GM19395 (cell line): ENCODE measurements at regions not wholly inside any gene's neighbourhood (a gene's known extent, or its start where the extent isn't known, plus 50 kb on each side); places are given as distances from the start of the nearest gene placed in this dataset.
"Not testable (repeated sequence)": the region's sequence is repeated elsewhere in the genome, so short reads cannot be mapped to it uniquely, and the experiment has no call there.

ENCODE experiments used
- ATAC-seq: cut with Tn5 transposase; IDR thresholded peaks from one replicate; pipeline ENCODE4 v1.9.1; 2021; ENCODE audit warnings: mild to moderate bottlenecking, moderate library complexity; ENCODE audit not compliant: unreplicated experiment

DNA sequence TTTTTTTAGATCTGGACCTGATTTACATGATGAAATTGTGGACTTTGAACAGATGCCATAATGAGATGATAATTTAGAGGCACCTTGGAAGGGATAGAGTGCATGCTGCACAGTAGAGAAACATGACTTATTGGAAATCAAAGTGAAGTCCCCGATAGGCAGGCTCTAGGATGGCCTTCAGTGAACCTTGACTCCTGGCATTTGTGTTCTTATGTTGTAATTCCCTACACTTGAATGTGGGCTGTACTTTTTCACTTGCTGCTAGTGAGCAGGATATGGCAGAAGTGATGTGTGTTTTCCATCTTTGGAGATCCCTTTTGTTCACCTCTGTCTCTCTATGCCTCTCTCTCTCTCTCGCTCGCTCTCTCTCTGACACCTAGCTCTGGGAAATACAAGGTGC lies 1614.6 kb downstream of the PCDH9 start:
- no peak for ATAC-seq

GRCh38 chr13:65613004-65613403 lies 1617.1 kb downstream of the PCDH9 start:
- peak; percentile 56 for ATAC-seq

DNA sequence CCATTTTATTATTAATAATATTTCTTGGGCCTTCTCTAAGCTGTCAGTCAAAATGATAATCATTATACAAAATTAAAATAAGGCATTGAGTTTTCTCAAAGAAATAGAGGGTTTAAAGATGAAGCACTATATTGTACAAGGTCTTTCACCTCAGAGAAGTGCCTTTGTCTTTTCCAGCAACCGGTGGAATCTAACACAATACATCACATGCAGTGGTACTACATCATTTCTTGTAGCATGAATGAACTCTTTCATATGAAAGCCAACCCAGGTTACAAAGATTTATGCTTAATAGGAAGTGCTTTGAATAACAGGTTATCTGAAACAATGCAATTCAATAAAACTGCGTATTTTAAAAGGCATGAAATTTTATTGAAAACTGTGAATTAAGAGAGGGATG lies 1620.8 kb downstream of the PCDH9 start:
- no peak for ATAC-seq

DNA sequence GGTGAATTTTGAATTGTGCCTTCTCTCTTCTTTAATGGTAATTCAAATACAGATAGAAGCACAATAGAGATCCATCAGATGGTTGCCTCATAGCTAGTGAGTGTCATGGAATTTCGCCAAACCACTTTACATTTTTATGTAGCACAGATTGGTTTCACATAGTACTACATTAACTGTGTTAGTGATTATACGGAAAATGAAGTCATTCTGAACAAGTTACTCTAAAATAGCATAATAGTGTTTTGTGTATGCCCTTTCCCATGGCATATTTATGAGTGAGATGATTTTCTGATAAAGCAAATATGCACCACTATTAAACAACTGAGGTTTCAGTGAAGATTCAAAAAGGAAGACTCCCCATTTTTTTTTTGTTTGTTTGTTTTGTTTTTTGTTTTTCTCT lies 1623.5 kb downstream of the PCDH9 start:
- no peak for ATAC-seq

GRCh38 chr13:65605396-65605795 lies 1624.7 kb downstream of the PCDH9 start:
- ATAC-seq: no peak

DNA sequence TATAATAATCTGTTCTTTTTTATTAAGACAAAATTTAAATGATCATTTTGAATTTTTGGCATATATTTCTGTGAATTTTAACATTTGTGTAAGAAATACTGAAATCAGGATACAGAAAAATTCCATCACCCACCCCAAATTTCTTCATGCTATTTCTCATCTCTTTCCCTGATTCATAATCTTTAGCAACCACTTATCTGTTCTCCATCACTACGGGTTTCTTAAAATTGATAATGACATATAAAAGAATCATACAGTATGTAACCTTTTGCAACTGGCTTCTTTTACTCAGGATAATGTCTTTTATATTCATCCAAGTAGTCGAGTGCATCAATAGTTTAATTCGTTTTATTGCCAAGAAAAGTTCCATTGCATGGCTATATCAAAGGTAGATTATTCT lies 1627.0 kb downstream of the PCDH9 start:
- no peak for ATAC-seq

DNA sequence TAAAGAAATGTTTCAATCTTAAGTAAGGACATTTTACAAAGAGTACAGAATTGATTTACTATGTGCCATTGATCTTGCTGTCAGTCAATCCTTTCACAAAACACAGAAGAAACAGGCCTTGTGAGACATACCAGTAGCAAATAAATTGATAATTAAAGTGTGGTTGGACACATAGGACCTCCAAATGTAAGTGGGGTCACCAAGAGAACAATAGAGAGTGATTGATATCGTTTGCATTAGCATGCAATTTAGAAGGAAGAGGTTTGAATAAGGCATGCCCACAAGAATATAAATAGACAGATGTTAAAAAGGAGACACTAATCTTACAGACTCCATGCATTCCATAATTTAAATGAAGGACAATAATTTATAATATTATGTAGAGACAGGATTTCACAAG lies 1628.3 kb downstream of the PCDH9 start:
- no peak for ATAC-seq

- ATAC-seq: no peak
Observed at GRCh38 chr13:65600702-65601101, 1629.4 kb downstream of the PCDH9 start.

- no peak for ATAC-seq
Observed at GRCh38 chr13:65597839-65598818, 1632.0 kb downstream of the PCDH9 start.

DNA sequence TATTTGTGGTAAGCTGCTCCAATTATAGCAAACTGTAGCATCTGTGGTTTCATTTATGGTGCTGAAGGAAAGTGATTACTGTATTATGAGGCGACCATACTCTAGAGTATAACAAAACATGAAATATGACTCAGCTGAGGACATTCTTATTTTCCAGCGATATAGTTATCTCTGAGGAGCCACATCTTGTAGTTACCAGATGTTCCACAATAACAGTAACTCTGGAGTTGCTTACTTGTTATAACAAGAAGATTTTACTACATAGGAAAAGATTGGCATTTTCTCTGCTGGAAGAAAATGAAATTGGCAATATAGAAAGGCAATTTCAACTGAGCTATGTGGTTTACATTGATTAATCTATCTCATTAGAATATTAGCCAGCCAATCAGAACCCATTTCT lies 1634.2 kb downstream of the PCDH9 start:
- no peak for ATAC-seq

- no peak for ATAC-seq
Observed at GRCh38 chr13:65594298-65594781, 1635.8 kb downstream of the PCDH9 start.

DNA sequence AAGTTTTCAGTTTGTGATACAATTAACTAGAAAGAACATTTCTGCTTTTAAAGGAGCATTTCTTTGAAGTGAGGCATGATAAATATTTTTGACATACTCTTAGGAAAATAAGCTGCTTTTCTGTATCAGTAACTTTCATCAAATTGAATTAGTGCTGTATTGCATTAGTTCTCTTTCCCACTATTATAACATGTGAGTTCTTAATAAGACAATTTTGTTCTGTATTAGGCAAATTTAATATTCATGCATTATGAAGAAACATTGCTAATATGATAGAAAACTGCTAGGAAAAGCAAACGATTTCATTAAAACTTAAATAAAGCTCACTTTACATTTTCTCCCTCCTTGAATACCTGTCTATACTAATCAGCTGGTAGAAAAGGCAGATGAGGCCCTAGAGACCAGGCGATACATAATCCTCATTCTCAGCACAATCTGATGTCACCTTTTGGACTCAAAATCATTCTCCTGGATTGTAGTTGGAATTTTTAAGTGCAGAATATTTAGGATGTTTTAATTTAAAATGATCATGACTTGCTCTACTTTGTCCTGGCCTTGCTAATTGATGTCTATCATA lies 1636.8 kb downstream of the PCDH9 start:
- no peak for ATAC-seq

DNA sequence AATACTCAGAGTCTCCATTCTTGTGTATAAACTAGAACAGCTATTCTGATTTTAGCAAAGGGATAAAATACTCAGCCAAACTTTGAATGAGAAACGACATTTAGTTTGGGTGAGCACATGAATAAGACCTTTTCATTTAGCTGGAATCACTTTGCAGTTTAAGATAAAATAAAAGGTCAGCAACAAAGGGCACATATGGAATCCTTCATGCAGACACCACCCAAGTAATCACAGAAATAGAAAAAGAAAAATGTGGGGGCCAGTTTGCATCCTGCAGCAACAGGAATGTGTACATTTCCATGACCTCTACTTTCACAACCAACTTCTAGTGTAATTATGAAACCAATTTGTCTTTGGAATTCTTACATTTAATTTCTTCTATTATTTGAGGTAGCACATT lies 1637.4 kb downstream of the PCDH9 start:
- no peak for ATAC-seq

- ATAC-seq: no peak
Observed at GRCh38 chr13:65585346-65585745, 1644.8 kb downstream of the PCDH9 start.

GRCh38 chr13:65584126-65584525 lies 1646.0 kb downstream of the PCDH9 start:
- ATAC-seq: no peak

DNA sequence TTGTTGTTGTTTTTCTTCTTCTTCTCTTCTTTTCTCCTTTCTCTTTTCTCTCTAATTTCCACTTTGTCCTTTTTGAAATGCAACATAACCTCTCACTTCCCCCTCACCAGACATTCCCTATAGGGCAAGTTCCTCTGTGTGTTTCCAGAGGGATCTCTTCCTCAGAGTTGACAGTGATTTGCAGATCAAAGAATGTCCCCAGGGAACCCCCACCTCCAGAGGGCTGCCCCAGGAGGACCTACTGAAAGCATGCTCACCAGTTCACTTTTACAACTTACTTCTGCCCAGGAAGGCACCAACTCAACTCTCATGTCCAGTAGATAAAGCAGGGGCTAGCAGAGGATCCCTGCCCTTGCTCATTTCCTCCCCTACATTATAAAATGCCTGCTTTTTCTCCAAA lies 1648.0 kb downstream of the PCDH9 start:
- no peak for ATAC-seq

DNA sequence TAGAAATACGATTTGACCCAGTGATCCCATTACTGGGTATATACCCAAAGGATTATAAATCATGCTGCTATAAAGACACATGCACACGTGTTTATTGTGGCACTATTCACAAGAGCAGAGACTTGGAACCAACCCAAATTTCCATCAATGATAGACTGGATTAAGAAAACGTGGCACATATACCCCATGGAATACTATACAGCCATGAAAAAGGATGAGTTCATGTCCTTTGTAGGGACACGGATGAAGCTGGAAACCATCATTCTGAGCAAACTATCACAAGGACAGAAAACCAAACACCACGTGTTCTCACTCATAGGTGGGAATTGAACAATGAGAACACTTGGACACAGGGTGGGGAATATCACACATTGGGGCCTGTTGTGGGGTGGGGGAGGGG lies 1665.6 kb downstream of the PCDH9 start:
- not testable (repeated sequence) for ATAC-seq

GRCh38 chr13:65562305-65562704 lies 1667.8 kb downstream of the PCDH9 start:
- no peak for ATAC-seq

GRCh38 chr13:65560936-65561335 lies 1669.2 kb downstream of the PCDH9 start:
- no peak for ATAC-seq

- no peak for ATAC-seq
Observed at GRCh38 chr13:65555962-65556361, 1674.2 kb downstream of the PCDH9 start.

GRCh38 chr13:65553096-65553727 lies 1676.9 kb downstream of the PCDH9 start:
- ATAC-seq: no peak

GRCh38 chr13:65551208-65551607 lies 1678.9 kb downstream of the PCDH9 start:
- ATAC-seq: no peak
